Fibroblast of skin of back (primary cell): ENCODE measurements at regions not wholly inside any gene's neighbourhood (a gene's known extent, or its start where the extent isn't known, plus 50 kb on each side); places are given as distances from the start of the nearest gene placed in this dataset.
"Not testable (repeated sequence)": the region's sequence is repeated elsewhere in the genome, so short reads cannot be mapped to it uniquely, and the experiment has no call there.

Experiments used
- DNase-seq: peaks from one replicate; pipeline ENCODE4 v3.0.0-alpha.2; 2013

- DNase-seq, result no peak
These were observed 67.9 kb downstream of the TTLL2 start for GRCh38 chr6:167392631-167393316.

GRCh38 chr6:167393731-167394130 is 68.8 kb downstream of the TTLL2 start:
- no peak for DNase-seq

GRCh38 chr6:167394339-167394738 is 69.5 kb downstream of the TTLL2 start:
- DNase-seq, result no peak

- DNase-seq, result no peak
These were observed 69.9 kb downstream of the TTLL2 start for GRCh38 chr6:167394820-167395219.

GRCh38 chr6:167396068-167396658 is 71.3 kb downstream of the TTLL2 start:
- no peak for DNase-seq

- no peak for DNase-seq
These were observed 72.0 kb downstream of the TTLL2 start for GRCh38 chr6:167396659-167397490.

- no peak for DNase-seq
These were observed 72.8 kb downstream of the TTLL2 start for GRCh38 chr6:167397712-167398111.

GRCh38 chr6:167398214-167399050 is 73.5 kb downstream of the TTLL2 start:
- DNase-seq, result no peak

GRCh38 chr6:167399051-167399387 is 74.1 kb downstream of the TTLL2 start:
- no peak for DNase-seq

GRCh38 chr6:167399599-167399998 is 74.7 kb downstream of the TTLL2 start:
- no peak for DNase-seq

GRCh38 chr6:167400482-167401138 is 75.7 kb downstream of the TTLL2 start:
- no peak for DNase-seq

- DNase-seq, result no peak
These were observed 76.8 kb downstream of the TTLL2 start for GRCh38 chr6:167401525-167402194.

- no peak for DNase-seq
These were observed 77.4 kb downstream of the TTLL2 start for GRCh38 chr6:167402195-167402686.

GRCh38 chr6:167403427-167403826 is 78.5 kb downstream of the TTLL2 start:
- no peak for DNase-seq

GRCh38 chr6:167404385-167405049 is 79.6 kb downstream of the TTLL2 start:
- DNase-seq, result no peak

GRCh38 chr6:167405778-167406532 is 81.1 kb downstream of the TTLL2 start:
- DNase-seq, result no peak

GRCh38 chr6:167406533-167407238 is 81.8 kb downstream of the TTLL2 start:
- DNase-seq, result not testable (repeated sequence)

- DNase-seq, result no peak
These were observed 82.6 kb downstream of the TTLL2 start for GRCh38 chr6:167407239-167408064.
